ENCODE measurements at regions not wholly inside any gene's neighbourhood (a gene's known extent, or its start where the extent isn't known, plus 50 kb on each side); places are given as distances from the start of the nearest gene placed in this dataset.

GRCh38 chr9:106557996-106558667 lies 304.8 kb upstream of the ZNF462 start:
- no peak for TF ChIP-seq POLR2A (IDR thresholded peaks at IDR 0.05; ENCODE audit: low read length)
- TF ChIP-seq GATA1 (IDR thresholded peaks at IDR 0.05; ENCODE audit: low read depth, low read length), result no peak
